HUES64 (cell line): ENCODE measurements at regions not wholly inside any gene's neighbourhood (a gene's known extent, or its start where the extent isn't known, plus 50 kb on each side); places are given as distances from the start of the nearest gene placed in this dataset.

Experiments used
- H3K27ac ChIP-seq: 2 replicates; pipeline ENCODE4 v1.7.0; 2013; ENCODE audit warnings: low read depth, low read length, inconsistent platforms
- H3K27me3 ChIP-seq: 2 replicates; pipeline ENCODE4 v1.6.1; 2013; ENCODE audit warnings: mild to moderate bottlenecking, low read length; ENCODE audit not compliant: insufficient read depth
- H3K36me3 ChIP-seq: 2 replicates; pipeline ENCODE4 v1.6.1; 2013; ENCODE audit warnings: mild to moderate bottlenecking, low read length; ENCODE audit not compliant: insufficient read depth
- H3K4me1 ChIP-seq: 2 replicates; pipeline ENCODE4 v1.6.1; 2013; ENCODE audit warnings: mild to moderate bottlenecking, low read length, moderate library complexity; ENCODE audit not compliant: insufficient read depth
- H3K4me3 ChIP-seq: 2 replicates; pipeline ENCODE4 v1.5.1; 2013; ENCODE audit warnings: mild to moderate bottlenecking, low read length, moderate library complexity
- H3K9ac ChIP-seq: 2 replicates; pipeline ENCODE4 v1.6.1; 2013; ENCODE audit warnings: mild to moderate bottlenecking, low read depth, low read length
- H3K9me3 ChIP-seq: 2 replicates; pipeline ENCODE4 v1.6.1; 2013; ENCODE audit warnings: low read depth, low read length; ENCODE audit not compliant: insufficient read depth
- WGBS: fragments of 150-250, 120-280 bp; methylation state at CpG from one replicate; pipeline ENCODE4 v1.1.7; 2013; ENCODE audit warnings: missing lambda C conversion rate; 5-methylcytosine and 5-hydroxymethylcytosine counted together

GRCh38 chr16:65947951-65948350 is 418.5 kb upstream of the CDH5 start:
- H3K9me3 ChIP-seq = no peaks in the 10 kb centered on the region
- 94% methylated on average over 4 of the region's 4 CpGs for WGBS

GRCh38 chr16:65945493-65945892 is 421.0 kb upstream of the CDH5 start:
- H3K27me3 ChIP-seq = no peaks in the 10 kb centered on the region
- H3K27ac ChIP-seq = no peak overlapping the region
- H3K4me1 ChIP-seq = no peaks in the 10 kb centered on the region
- H3K4me3 ChIP-seq = no peak overlapping the region
- WGBS = 67% methylated on average over 2 of the region's 2 CpGs
- H3K36me3 ChIP-seq = no peaks in the 10 kb centered on the region
- H3K9ac ChIP-seq = no peak overlapping the region
- no peaks in the 10 kb centered on the region for H3K9me3 ChIP-seq

More at GRCh38 chr16:65947951-65948350, 418.5 kb upstream of the CDH5 start:
- H3K36me3 ChIP-seq = no peaks in the 10 kb centered on the region
- no peaks in the 10 kb centered on the region for H3K4me1 ChIP-seq
- H3K27me3 ChIP-seq = no peaks in the 10 kb centered on the region
- no peak overlapping the region for H3K27ac ChIP-seq
- no peak overlapping the region for H3K9ac ChIP-seq
- H3K4me3 ChIP-seq = no peak overlapping the region

GRCh38 chr16:65944361-65944760 is 422.1 kb upstream of the CDH5 start:
- Histone ChIP-seq H3K36me3 (no peaks in the 10 kb centered on the region), H3K4me3 (no peak overlapping the region), H3K4me1 (no peaks in the 10 kb centered on the region), H3K9me3 (no peaks in the 10 kb centered on the region), H3K27ac (no peak overlapping the region), H3K27me3 (no peaks in the 10 kb centered on the region), H3K9ac (no peak overlapping the region)
- 81% methylated on average over 3 of the region's 3 CpGs for WGBS

GRCh38 chr16:65940711-65941110 is 425.8 kb upstream of the CDH5 start:
- H3K27ac ChIP-seq = no peak overlapping the region
- WGBS = 95% methylated on average over 1 of the region's 1 CpG

GRCh38 chr16:65938083-65938482 is 428.4 kb upstream of the CDH5 start:
- 80% methylated on average over 1 of the region's 1 CpG for WGBS
- Histone ChIP-seq H3K27ac (no peak overlapping the region), H3K27me3 (no peaks in the 10 kb centered on the region)

More at GRCh38 chr16:65940711-65941110, 425.8 kb upstream of the CDH5 start:
- Histone ChIP-seq H3K4me1 (no peaks in the 10 kb centered on the region), H3K9me3 (no peaks in the 10 kb centered on the region), H3K9ac (no peak overlapping the region), H3K27me3 (no peaks in the 10 kb centered on the region), H3K4me3 (no peak overlapping the region), H3K36me3 (no peaks in the 10 kb centered on the region)

GRCh38 chr16:65937455-65937854 is 429.0 kb upstream of the CDH5 start:
- H3K27me3 ChIP-seq = no peaks in the 10 kb centered on the region
- no peaks in the 10 kb centered on the region for H3K9me3 ChIP-seq
- 97% methylated on average over 1 of the region's 1 CpG for WGBS
- no peak overlapping the region for H3K4me3 ChIP-seq
- H3K9ac ChIP-seq = no peak overlapping the region
- no peaks in the 10 kb centered on the region for H3K36me3 ChIP-seq
- H3K4me1 ChIP-seq = no peaks in the 10 kb centered on the region
- H3K27ac ChIP-seq = no peak overlapping the region

More at GRCh38 chr16:65938083-65938482, 428.4 kb upstream of the CDH5 start:
- H3K36me3 ChIP-seq = no peaks in the 10 kb centered on the region
- no peak overlapping the region for H3K9ac ChIP-seq
- H3K4me3 ChIP-seq = no peak overlapping the region
- no peaks in the 10 kb centered on the region for H3K4me1 ChIP-seq
- H3K9me3 ChIP-seq = no peaks in the 10 kb centered on the region

- WGBS = 99% methylated on average over 2 of the region's 2 CpGs
- Histone ChIP-seq H3K4me3 (no peak overlapping the region), H3K9me3 (no peaks in the 10 kb centered on the region), H3K36me3 (no peaks in the 10 kb centered on the region), H3K9ac (no peak overlapping the region), H3K27me3 (no peaks in the 10 kb centered on the region), H3K4me1 (no peaks in the 10 kb centered on the region), H3K27ac (no peak overlapping the region)
These were observed 430.4 kb upstream of the CDH5 start for GRCh38 chr16:65936096-65936495.

GRCh38 chr16:65934443-65934842 is 432.0 kb upstream of the CDH5 start:
- no peak overlapping the region for H3K4me3 ChIP-seq
- over 99% methylated on average over 3 of the region's 3 CpGs for whole genome bisulfite sequencing
- no peaks in the 10 kb centered on the region for H3K4me1 ChIP-seq
- H3K27me3 ChIP-seq = no peaks in the 10 kb centered on the region
- no peak overlapping the region for H3K27ac ChIP-seq
- 0 out of 2 replicates have a peak, but pooled peaks cover 5% of the 10 kb centered on the region for H3K9me3 ChIP-seq
- no peak overlapping the region for H3K9ac ChIP-seq
- H3K36me3 ChIP-seq = no peaks in the 10 kb centered on the region

GRCh38 chr16:65933703-65934102 is 432.8 kb upstream of the CDH5 start:
- no peak overlapping the region for H3K4me3 ChIP-seq
- no peak overlapping the region for H3K27ac ChIP-seq
- no peaks in the 10 kb centered on the region for H3K4me1 ChIP-seq
- no peak overlapping the region for H3K9ac ChIP-seq
- 0 out of 2 replicates have a peak, but pooled peaks cover 5% of the 10 kb centered on the region for H3K9me3 ChIP-seq
- H3K27me3 ChIP-seq = no peaks in the 10 kb centered on the region
- WGBS = 79% methylated on average over 3 of the region's 4 CpGs
- H3K36me3 ChIP-seq = no peaks in the 10 kb centered on the region

GRCh38 chr16:65932350-65933072 is 434.0 kb upstream of the CDH5 start:
- Histone ChIP-seq H3K27ac (no peak overlapping the region), H3K9me3 (0 out of 2 replicates have a peak, but pooled peaks cover 5% of the 10 kb centered on the region), H3K9ac (no peak overlapping the region), H3K4me3 (no peak overlapping the region), H3K36me3 (no peaks in the 10 kb centered on the region), H3K27me3 (no peaks in the 10 kb centered on the region), H3K4me1 (no peaks in the 10 kb centered on the region)
- 89% methylated on average over 7 of the region's 7 CpGs for WGBS

GRCh38 chr16:65922923-65923322 is 443.6 kb upstream of the CDH5 start:
- 93% methylated on average over 4 of the region's 4 CpGs for WGBS
- Histone ChIP-seq H3K4me1 (no peaks in the 10 kb centered on the region), H3K9ac (no peak overlapping the region), H3K36me3 (no peaks in the 10 kb centered on the region), H3K4me3 (no peak overlapping the region), H3K27me3 (no peaks in the 10 kb centered on the region), H3K9me3 (no peaks in the 10 kb centered on the region), H3K27ac (no peak overlapping the region)

- Histone ChIP-seq H3K27ac (no peak overlapping the region), H3K36me3 (no peaks in the 10 kb centered on the region), H3K4me1 (no peaks in the 10 kb centered on the region), H3K9ac (no peak overlapping the region), H3K27me3 (no peaks in the 10 kb centered on the region), H3K9me3 (no peaks in the 10 kb centered on the region), H3K4me3 (no peak overlapping the region)
- WGBS = 89% methylated on average over 6 of the region's 6 CpGs
These were observed 446.5 kb upstream of the CDH5 start for GRCh38 chr16:65919986-65920376.
